ENCODE measurements at regions not wholly inside any gene's neighbourhood (a gene's known extent, or its start where the extent isn't known, plus 50 kb on each side); places are given as distances from the start of the nearest gene placed in this dataset.

DNA sequence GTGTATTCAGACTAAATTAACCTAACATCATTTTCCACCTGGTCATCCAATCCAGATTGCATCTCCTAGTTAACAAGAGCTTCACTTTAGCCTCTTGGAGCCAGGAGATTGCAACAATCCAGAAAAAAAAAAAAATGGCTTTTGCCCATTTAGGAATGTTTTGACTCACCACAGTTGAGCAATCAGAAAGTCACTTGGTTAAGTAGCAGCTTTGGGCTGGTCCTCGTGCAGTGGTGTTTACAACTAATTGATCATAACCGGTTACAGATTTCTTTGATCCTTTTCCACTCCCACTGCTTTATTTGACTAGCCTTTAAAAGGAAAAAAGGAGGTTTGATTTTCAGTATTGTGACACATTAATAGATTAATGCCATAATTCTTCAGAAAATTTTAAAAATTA lies 688.8 kb upstream of the CCDC54 start:
- Mint-ChIP-seq H3K27me3 (no peaks in the 10 kb centered on the region), H3K4me1 (no peaks in the 10 kb centered on the region), H3K4me3 (no peak overlapping the region), H3K36me3 (ENCODE audit: low read depth) (no peaks in the 10 kb centered on the region), H3K27ac (no peak overlapping the region), H3K9me3 (no peaks in the 10 kb centered on the region)
- ATAC-seq (ENCODE audit: low read depth) (no peak), DNase-seq (no peak)
- ChIA-PET POLR2A (no interaction called here), CTCF (no interaction called here)
- intact Hi-C loops (cut with micrococcal nuclease): no loop called here
- TF ChIP-seq, protein P1, sequence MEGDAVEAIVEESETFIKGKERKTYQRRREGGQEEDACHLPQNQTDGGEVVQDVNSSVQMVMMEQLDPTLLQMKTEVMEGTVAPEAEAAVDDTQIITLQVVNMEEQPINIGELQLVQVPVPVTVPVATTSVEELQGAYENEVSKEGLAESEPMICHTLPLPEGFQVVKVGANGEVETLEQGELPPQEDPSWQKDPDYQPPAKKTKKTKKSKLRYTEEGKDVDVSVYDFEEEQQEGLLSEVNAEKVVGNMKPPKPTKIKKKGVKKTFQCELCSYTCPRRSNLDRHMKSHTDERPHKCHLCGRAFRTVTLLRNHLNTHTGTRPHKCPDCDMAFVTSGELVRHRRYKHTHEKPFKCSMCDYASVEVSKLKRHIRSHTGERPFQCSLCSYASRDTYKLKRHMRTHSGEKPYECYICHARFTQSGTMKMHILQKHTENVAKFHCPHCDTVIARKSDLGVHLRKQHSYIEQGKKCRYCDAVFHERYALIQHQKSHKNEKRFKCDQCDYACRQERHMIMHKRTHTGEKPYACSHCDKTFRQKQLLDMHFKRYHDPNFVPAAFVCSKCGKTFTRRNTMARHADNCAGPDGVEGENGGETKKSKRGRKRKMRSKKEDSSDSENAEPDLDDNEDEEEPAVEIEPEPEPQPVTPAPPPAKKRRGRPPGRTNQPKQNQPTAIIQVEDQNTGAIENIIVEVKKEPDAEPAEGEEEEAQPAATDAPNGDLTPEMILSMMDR (IDR thresholded peaks at IDR 0.05): no peak

DNA sequence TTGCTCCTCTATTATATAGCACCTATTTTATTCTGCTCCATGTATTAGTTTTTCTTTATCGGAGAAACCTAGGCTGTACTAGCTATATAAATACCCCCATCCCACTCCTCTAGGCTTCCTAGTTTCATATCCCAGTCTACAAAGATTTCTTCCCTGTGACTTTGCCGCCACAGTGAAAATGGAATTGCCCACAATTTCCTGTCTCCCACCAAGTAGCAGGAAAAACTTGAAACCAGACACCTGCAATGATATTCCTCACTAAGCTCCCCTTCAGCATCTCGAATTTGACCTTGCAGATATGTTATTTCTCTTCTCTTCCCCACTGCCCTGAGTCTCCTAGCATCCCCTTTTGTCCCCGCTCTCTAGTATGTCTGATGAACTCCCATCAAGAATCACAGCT lies 685.8 kb upstream of the CCDC54 start:
- H3K36me3 Mint-ChIP-seq (ENCODE audit: low read depth): no peaks in the 10 kb centered on the region
- TF ChIP-seq, protein P1 (IDR thresholded peaks at IDR 0.05): no peak
- H3K27ac Mint-ChIP-seq: no peak overlapping the region
- intact Hi-C loops (cut with micrococcal nuclease): no loop called here
- ChIA-PET POLR2A (no interaction called here), CTCF (no interaction called here)
- DNase-seq (no peak), ATAC-seq (ENCODE audit: low read depth) (no peak)
- no peaks in the 10 kb centered on the region for H3K9me3 Mint-ChIP-seq
- no peaks in the 10 kb centered on the region for H3K4me1 Mint-ChIP-seq
- no peaks in the 10 kb centered on the region for H3K27me3 Mint-ChIP-seq
- H3K4me3 Mint-ChIP-seq: no peak overlapping the region

DNA sequence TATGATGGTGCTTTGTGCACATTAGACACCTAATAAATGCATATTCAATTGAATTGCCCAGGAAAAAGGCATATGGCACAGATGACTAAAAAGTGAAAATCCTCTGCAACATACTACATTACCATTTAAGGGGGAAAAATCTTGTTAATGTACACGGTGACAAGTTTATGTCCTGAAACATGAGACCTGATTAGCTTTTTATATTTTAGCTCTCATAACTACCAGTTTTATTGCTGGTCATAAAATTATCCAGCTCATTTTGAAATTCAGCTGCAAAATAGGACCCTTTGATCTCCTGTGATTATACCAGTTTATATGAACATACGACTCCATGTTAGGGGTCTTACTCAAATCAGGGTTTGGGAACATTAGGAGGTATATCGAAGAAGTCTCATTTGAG lies 684.6 kb upstream of the CCDC54 start:
- Mint-ChIP-seq H3K27ac (no peak overlapping the region), H3K4me1 (no peaks in the 10 kb centered on the region), H3K9me3 (no peaks in the 10 kb centered on the region), H3K4me3 (no peak overlapping the region), H3K27me3 (no peaks in the 10 kb centered on the region), H3K36me3 (ENCODE audit: low read depth) (no peaks in the 10 kb centered on the region)
- ATAC-seq (ENCODE audit: low read depth): no peak
- TF ChIP-seq, protein P1 (IDR thresholded peaks at IDR 0.05): no peak
- POLR2A ChIA-PET: no interaction called here
- intact Hi-C loops (cut with micrococcal nuclease): no loop called here
- CTCF ChIA-PET: no interaction called here
- no peak for DNase-seq

- DNase-seq (no peak), ATAC-seq (ENCODE audit: low read depth) (no peak)
- Mint-ChIP-seq H3K27ac (no peak overlapping the region), H3K36me3 (ENCODE audit: low read depth) (no peaks in the 10 kb centered on the region), H3K4me3 (no peak overlapping the region), H3K4me1 (no peaks in the 10 kb centered on the region), H3K9me3 (no peaks in the 10 kb centered on the region), H3K27me3 (no peaks in the 10 kb centered on the region)
- intact Hi-C loops (cut with micrococcal nuclease): no loop called here
- POLR2A ChIA-PET: no interaction called here
- TF ChIP-seq, protein P1 (IDR thresholded peaks at IDR 0.05): no peak
- CTCF ChIA-PET: no interaction called here
Measured at GRCh38 chr3:106699122-106699521, 678.1 kb upstream of the CCDC54 start.

- ChIA-PET CTCF (no interaction called here), POLR2A (no interaction called here)
- DNase-seq: no peak
- no peaks in the 10 kb centered on the region for H3K27me3 Mint-ChIP-seq
- no peaks in the 10 kb centered on the region for H3K36me3 Mint-ChIP-seq (ENCODE audit: low read depth)
- H3K27ac Mint-ChIP-seq: no peak overlapping the region
- no peak overlapping the region for H3K4me3 Mint-ChIP-seq
- ATAC-seq (ENCODE audit: low read depth): no peak
- TF ChIP-seq, protein P1 (IDR thresholded peaks at IDR 0.05): no peak
- intact Hi-C loops (cut with micrococcal nuclease): no loop called here
- H3K4me1 Mint-ChIP-seq: no peaks in the 10 kb centered on the region
- no peaks in the 10 kb centered on the region for H3K9me3 Mint-ChIP-seq
Measured at GRCh38 chr3:106700981-106701380, 676.3 kb upstream of the CCDC54 start.

Data from activated B cell treated with CpG ODN at 0.5 μM for 24 hours (primary cell).